K562 (cell line): ENCODE measurements at regions not wholly inside any gene's neighbourhood (a gene's known extent, or its start where the extent isn't known, plus 50 kb on each side); places are given as distances from the start of the nearest gene placed in this dataset.
"Not testable (repeated sequence)": the region's sequence is repeated elsewhere in the genome, so short reads cannot be mapped to it uniquely, and the experiment has no call there.

Experiments
- HNRNPH1 ChIP-seq: fragments of 200-400 bp; formaldehyde crosslinking; optimal IDR thresholded peaks from 2 replicates; pipeline ENCODE3; 2017; ENCODE audit warnings: low read depth, mild to moderate bottlenecking, low read length, moderate library complexity
- ZNF282 ChIP-seq: sonication (generic); formaldehyde crosslinking; IDR thresholded peaks from 2 replicates; pipeline ENCODE4 v1.8.1; 2023; ENCODE audit warnings: missing genetic modification reagents

DNA sequence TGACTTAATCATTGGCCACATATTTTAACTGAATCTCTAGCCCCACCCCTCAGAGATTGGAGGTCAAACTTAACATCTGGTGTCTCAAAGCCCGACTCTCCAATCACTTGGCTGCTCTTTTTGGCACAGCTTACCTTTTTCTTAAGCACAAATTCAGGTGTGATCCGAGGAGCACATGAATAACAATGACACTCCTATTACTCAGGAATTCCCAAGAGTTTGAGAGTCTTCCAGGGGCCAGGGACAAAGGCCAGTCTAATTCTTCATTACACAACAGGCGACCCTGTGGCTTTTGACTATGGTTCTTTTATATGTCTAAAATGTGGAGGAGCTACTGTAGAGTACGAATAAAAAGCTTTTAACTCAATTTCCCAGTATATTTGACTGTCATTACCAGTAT is 190.7 kb upstream of the FAM240B start:
- TF ChIP-seq HNRNPH1; ZNF282 (CRISPR knock-in tag): not testable (repeated sequence)
